ENCODE measurements at regions not wholly inside any gene's neighbourhood (a gene's known extent, or its start where the extent isn't known, plus 50 kb on each side); places are given as distances from the start of the nearest gene placed in this dataset.

DNA sequence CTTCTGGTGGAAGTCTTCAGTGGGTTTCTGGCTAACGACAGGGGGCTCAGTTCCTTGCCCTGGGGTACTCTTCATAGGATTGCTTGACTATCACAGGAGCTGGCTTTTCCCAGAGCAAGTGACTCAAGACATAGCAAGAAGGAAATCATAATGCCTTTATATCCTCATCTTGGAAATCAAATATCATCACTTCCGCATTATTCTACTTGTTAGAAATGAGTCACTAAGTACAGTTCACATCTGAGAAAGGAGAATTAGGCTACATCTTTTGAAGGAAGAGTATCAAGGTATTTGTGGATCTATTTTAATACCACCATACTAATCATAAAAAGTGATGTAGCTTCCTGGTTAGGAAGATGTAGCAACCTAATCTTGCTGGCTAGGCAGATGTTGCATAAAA, 148.2 kb upstream of the RAI14 start:
- TF ChIP-seq, protein P1, sequence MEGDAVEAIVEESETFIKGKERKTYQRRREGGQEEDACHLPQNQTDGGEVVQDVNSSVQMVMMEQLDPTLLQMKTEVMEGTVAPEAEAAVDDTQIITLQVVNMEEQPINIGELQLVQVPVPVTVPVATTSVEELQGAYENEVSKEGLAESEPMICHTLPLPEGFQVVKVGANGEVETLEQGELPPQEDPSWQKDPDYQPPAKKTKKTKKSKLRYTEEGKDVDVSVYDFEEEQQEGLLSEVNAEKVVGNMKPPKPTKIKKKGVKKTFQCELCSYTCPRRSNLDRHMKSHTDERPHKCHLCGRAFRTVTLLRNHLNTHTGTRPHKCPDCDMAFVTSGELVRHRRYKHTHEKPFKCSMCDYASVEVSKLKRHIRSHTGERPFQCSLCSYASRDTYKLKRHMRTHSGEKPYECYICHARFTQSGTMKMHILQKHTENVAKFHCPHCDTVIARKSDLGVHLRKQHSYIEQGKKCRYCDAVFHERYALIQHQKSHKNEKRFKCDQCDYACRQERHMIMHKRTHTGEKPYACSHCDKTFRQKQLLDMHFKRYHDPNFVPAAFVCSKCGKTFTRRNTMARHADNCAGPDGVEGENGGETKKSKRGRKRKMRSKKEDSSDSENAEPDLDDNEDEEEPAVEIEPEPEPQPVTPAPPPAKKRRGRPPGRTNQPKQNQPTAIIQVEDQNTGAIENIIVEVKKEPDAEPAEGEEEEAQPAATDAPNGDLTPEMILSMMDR (IDR thresholded peaks at IDR 0.05), result no peak
- TF ChIP-seq POLR2AphosphoS5 (IDR thresholded peaks at IDR 0.05) (no peak), POLR2A (IDR thresholded peaks at IDR 0.05) (no peak)

Measured in suprapubic skin (tissue), 4 donors.